Stimulated activated CD4-positive, alpha-beta T cell treated with anti-CD3 and anti-CD28 coated beads, Interleukin-4, amount 100 ng/mL, for 48 hours (primary cell): ENCODE measurements at regions not wholly inside any gene's neighbourhood (a gene's known extent, or its start where the extent isn't known, plus 50 kb on each side); places are given as distances from the start of the nearest gene placed in this dataset.
A peak's percentile ranks its signal among the peaks of the same experiment; 100 is the strongest.

Experiments
- DNase-seq, 2 donors: peaks; one replicate each; pipeline ENCODE4 v3.0.0-alpha.2; 2020; ENCODE audit warnings: low read depth in 2 of 2

DNA sequence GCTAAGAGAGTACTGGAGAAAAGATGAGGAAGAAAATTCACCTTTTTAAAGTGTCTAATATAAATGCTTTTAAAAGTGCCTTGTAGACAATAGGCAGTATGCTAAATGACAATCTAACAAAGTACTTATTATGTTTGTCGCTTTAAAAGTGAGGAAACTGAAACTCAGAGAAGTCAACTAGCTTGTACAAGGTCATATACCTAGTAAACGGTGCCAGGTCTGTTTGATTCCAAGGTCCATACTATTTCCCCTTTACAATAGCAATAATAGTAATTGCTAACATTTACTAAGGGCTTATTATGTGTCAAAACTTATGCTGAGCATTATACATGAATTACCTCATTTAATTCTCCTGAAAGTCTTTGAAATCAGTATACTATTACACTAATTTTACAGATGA is 328.6 kb upstream of the SLC24A2 start:
- DNase-seq = no peak

DNA sequence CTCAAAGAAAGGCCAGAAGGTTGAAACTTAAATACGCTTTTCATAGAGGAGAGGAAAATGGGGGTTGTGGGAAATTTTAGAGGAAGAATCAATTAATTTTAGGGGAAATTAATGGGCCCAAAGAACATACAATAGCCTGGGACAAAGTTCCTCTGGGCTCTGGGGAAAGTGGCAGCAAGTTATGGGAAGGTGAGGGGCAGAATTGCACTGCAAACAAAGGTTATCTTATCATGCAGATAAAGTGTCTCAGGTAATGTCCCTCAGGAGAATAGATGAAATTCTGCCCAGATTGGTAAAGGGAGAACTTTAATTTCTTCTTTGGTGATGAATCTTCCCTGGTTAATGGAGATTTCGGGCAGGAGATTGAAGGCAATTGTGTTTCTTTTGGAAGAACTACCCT is 326.1 kb upstream of the SLC24A2 start:
- no peak for DNase-seq

DNA sequence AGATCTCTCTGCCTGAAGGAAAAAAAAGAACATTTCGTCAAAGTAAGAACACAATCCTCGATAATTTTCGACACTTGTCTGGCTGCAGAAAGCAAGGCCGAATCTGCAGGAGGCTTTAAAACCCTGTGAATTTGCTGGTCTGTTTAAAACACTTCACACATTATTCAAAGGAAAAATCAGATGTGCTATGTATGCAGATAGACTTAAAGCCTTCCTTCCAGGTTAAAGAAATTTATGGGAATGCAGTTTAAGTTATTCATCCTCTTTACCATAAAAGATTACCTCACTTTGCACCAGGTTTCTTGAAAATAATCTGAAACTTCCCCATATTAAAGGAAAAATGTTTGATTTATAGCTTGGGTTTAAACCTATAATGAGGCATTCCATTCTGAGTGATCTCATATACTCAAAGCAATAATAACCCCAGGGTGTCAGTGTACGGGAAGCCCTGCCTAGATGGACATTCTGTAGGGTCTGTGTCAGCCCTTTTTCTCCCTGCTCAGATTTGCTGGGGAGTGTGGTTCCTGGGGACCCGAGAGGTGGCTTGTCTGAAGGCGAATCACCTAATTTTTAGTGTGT is 323.5 kb upstream of the SLC24A2 start:
- no peak for DNase-seq

DNA sequence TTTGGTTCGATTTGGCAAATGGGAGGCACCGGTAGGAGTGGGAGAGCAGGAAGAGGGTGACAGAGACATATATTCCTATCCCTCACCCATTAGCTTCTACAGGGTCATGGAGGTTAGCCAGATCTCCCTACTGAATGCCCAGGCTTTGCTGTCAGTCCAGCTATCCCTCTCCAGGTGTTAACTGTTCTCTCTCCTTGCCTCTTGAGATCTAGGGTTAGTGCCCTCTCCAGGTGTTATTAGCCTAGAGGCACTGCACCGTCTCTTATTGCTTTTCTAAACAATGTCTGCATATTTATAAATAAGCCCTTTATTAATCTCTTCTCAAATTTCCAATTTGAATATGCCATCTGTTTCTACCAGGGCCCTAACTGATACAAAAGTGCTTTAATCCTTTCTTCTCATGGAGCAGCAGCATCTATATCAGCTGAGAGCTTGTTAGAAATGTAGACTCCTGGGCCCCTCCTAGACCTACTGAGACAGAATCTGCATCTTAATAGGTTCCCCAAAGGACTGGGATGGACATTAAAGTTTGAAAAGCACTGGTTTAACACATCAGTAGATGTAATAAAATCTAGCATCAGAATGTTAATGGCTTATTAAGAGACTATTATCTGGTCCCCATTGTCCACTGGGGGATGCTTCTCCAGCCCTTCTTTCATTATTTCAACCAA is 322.5 kb upstream of the SLC24A2 start:
- no peak for DNase-seq

DNA sequence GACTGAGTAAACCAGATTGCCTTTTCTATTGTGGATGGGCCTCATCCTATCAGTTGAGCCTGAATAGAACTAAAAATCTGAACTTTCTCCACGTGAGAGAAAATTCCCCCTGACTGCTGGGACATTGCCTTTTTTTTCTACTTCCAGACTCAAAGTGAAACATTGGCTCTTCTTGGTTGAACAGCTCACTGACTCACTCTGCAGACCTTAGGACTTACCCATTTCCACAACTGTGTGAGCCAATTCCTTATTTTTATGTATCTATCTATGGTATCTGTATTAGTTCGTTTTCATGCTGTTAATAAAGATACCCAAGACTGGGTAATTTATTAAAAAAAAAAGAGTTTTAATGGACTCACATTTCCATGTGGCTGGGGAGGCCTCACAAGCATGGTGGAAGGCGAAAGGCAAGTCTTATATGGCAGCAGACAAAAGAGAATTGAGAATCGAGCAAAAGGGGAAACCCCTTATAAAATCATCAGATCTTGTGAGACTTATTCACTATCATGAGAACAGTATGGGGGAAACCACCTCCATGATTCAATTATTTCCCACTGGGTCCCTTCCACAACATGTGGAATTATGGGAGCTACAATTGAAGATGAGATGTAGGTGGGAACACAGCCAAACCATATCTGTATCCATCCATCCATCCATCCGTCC is 306.7 kb upstream of the SLC24A2 start:
- no peak for DNase-seq

DNA sequence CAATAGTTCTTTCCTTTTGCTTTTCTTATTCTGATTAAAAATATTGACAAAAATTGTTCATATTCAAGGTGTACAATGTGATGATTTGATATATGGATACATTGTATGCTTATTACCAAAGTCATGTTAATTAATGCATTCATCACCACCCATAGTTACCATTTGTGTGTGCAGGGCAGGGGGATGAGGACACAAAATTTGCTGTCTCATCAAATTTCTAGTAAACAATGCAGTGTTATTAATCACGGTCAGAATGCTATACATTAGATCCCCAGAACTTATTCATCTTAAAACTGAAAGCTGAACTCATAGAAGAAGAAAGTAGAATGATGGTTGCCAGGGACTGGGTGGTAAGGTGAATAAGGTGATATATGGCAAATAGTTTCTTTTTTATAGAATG is 303.7 kb upstream of the SLC24A2 start:
- no peak for DNase-seq

DNA sequence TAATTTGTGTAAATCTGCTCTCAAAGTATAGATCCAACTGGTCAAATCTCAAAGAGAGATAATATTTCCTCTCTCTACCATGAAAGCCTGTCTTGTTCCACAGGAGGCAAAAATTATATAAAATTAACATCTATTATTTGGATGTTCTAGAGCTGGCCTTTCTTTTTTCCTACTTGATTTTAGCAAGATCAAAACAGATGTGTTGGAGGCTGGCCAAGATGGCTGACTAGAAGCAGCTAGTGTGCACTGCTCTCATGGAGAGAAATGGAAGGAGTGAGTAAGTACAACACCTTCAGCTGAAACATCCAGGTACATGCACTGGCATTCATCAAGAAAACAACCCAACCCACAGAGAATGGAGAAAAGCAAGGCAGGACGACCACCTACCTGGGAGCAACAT is 298.6 kb upstream of the SLC24A2 start:
- no peak for DNase-seq

DNA sequence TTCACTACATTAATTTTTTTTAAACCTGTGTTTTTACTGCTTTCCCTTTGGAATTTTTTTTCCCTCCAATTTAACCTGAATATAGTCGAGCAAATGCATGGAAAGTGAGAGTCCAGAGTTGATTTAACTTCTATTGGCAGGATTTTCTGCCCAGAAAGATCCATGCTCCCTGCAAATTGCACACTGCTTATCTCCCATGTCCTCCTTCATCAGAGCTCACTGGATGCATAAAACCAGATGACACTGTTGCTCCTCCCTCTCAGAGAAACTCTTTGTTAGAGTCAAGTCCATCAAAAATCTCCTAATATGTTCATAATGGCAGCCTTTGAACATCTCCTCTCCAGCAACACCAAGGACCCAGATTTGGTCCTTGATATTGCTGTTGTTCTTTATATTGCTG is 297.0 kb upstream of the SLC24A2 start:
- DNase-seq = no peak

DNA sequence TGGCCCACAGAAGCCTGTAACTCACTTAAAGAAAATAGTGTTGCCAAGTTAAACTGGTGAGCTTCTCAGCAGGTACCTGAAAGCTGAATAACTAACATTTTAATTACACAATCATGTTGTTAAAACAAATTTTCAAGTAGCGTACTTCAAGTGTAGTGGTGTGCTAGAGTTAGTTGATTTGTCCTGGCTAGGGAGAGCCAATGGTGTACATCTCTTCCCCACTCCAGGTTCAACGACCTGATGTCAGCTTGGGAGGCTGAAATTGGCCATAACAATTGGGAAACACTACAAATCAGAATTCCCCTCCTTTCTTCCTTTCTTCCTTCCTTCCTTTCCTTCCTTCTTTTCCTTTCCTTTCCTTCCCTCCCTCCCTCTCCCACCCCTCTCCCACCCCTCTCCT is 295.3 kb upstream of the SLC24A2 start:
- DNase-seq = no peak

DNA sequence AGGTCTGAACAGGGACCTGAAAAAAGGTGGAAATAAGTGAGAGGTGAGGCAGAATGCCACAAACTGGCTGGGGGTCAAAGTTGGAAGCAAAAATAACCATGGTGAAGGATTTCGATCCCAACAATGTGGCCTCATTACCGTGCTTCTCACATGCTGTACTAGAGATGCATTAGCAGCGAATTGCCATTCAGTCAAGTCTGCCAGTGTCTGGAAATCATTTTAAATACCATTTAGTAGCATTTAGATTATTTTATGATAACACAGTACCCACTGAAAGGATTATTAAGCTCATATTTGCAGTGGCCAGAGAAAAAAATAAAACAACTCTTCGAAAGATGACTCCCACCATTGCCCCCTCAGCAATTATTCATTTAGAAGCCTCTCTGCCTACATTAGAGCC is 294.6 kb upstream of the SLC24A2 start:
- DNase-seq = no peak

DNA sequence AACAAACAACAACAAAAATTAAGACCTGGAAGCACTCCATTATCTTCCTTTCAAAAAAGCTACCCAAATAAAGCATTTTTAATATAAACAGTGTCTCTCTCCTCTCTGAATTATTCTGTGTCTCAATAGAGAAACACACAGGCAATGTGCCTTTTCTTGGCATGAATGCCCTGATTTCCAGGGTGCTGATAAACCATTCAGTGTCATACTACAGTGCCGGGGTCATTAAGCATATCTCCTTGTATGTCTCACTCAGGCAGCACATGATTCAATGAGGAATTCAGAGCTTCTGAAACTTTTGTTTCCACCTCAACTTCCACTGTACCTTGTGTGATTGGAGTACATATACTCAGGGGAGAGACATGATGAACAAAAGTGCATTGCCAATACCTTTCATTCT is 294.0 kb upstream of the SLC24A2 start:
- no peak for DNase-seq

DNA sequence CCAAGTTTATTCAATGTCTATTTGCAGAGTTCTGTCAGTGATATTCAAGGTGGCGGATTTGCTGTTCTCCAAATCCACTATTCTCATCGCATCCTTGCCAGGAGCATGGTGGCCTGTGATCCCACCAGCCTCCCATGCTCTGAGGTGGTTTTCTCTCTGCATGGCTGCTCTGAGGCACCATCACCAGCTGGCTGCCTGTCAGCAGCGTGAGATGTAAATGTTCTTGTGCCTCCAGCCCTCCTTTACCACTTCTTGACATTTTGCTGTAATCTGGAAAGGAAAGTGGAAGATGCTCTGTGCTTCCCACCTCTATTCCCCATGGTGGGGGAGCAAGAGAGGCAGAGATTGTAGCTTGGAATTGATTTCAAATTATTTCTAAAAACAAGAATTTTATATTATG is 293.6 kb upstream of the SLC24A2 start:
- DNase-seq = no peak

DNA sequence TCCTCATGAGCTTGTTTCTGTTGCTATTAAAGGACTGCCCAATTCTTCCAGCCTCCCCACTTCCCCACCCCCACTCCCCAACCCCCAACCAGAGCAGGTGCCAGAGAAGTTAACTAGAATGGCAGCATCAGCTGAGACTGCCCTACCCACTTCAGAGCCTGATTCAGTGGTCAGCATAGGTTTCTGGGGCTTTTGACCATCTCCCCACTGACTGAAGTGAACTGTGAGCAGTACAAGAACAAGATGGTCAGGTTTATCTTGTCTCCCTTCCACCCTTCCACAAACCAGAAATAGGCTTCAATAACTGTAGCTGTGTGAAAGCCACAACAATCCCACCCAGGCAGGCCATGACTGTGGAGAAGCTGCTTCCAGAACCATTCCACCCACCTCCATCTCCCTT is 289.4 kb upstream of the SLC24A2 start:
- no peak for DNase-seq

DNA sequence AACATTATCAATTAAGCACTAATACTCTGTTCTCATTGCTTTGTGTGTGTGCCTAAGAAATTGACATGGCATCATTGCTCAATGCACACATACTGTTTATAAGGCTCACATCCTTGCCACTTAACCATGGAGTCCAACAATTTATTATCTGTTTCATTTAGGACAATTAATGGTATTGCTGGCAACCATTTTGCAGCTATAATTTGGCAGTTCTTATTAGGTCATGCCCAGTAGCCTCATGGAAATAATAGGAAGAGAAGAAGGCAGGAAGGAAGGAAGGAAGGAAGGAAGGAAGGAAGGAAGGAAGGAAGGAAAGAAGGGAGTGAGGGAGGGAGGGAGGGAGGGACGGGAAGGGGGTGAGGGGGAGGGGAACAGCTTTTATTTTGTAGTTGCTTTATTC is 285.5 kb upstream of the SLC24A2 start:
- no peak for DNase-seq

DNA sequence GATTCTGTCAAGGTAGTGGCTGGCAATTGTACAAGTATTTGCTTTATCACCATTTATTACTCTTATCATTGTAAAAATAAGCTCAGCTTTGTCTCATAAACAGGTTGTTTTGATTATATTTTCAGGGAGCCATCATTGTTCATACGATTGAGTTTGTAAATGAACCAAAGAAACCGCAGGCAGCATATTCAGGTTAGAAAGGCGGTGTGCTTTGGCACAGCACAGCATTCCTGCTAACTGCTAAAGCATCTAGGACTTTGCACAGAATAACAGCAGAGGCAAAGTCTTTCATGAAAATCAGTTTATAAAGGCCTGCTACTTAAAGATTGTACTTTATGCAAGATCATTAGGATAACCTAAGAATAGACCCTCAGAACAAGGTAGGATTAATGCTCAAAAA is 281.5 kb upstream of the SLC24A2 start:
- no peak for DNase-seq

DNA sequence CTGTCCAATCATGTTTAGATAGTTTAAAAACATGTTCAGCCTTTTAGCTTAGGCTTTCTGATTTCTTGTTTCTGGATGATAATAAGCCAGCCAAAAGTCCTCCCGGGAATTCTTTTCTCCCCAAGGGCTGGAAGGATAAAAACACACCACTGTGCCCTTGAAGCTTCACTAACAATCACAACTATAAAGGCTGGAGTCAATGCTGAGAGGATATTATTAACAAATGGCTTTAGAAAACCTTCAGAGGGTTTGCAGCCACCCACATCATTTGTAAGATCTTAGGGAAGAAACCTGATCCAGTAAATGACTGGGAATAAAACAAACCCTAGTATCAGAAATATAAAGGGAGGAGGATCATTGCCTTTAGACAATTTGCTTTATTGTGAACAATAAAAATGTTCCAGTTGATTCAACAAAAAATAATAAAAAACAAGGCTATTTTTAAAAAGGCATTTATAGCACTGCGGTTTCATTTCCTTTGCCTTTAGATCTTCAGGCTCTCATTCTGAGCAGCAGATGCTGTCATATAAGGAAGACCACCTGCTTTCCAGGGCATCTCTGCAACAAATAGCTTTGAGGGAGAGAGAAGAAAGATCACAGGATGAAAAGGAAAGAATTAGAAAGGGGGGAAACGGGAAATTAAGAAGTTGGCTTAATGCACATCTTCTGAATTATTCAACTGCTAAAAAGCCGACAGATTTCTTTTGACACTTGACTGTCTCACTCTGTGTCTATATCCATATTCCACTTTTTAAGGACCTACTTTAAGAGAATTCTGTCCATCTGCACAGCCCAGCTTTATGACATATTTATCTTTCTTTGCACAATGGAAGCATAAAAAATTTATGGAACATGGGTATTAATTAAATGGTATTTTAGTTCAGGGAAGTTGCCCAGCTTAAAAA is 277.2 kb upstream of the SLC24A2 start:
- DNase-seq = no peak

DNA sequence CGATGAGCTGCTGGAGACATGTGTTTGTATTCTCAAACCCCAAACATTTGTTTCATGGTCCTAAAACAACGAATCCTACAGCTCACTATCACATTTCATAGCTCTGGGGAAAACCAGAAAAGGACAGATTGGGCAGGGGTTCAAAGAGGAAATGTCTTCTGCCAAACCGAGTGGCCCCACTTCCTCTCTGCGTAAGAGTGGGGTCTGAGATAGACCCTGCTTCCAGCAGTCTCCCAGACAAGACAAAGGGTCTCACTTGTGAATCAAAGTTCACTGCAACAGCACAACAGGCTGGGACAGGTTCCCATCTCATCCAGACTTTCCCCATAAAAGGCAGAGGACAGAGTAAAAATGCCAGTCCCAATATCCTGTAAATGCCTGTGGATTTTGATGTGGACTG is 276.2 kb upstream of the SLC24A2 start:
- DNase-seq = no peak

DNA sequence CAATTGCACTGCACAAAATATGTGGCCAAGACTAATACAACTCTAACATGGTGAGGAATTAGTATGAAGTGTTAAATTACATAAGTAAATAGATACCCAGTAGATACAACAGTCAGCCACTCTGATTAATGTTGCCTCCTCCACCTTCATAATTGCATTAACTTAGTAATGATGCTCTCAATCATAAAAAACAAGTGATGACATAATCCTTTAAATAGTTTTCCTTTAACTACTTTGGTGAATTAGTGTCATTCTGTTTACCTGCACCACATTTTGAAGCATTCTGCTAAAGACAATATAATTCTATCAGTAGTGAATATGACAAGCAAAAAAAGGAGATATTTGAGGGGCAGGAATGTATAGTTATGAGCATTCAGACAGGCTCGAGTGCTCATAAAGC is 265.9 kb upstream of the SLC24A2 start:
- no peak for DNase-seq

DNA sequence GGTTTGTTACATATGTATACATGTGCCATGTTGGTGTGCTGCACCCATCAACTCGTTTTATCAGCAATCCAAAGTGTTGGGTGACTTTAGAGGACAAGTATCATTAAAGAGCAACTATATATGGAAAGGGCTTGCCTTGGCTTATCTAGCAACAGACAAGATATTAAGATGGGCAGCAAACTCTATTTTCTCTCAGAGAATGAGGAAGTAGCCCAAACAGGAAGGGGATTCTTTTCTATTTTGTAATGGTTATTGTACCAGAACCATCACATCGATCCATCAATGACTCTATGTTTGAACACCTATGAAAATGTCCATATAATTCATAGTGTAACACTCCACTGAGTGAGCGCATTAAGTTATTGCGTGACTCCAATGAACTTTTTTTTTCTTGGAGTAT is 260.1 kb upstream of the SLC24A2 start:
- no peak for DNase-seq

DNA sequence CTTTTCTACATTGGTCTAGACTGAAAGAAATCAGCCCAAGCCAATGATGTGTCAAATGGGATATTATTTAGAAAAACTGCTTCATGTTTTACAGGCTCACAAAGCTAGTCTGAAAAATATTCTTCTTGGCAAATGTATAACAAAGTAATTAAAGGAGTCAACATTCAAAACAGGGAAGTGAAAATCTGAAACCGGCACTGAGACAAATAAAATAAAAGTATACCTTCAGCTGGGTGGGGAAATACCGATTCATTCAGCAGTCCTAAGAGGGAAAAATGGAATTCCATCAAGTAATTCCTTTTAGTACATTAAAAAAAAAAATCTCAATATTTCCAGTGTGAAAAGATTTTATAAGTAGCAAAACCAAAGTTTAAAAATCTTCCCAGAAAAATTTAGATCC is 259.6 kb upstream of the SLC24A2 start:
- no peak for DNase-seq

DNA sequence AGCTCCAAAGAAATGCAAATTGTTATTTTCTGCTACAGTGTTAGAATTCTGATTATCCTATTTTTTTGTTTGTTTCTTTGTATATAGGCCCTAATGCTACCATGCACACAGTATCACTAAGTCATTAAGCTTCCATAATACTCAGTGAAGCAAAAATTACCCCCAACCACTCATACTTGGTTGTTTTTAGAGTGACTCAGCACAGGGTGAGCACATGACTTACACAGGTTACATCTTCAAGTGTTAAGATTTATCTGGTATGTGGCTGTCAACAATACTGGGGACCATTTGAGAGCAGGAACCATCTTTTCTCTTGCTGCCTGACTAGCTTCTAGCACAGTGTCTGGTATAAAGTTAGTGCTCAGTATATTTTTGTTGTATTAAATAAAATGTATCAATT is 255.8 kb upstream of the SLC24A2 start:
- DNase-seq = no peak

DNA sequence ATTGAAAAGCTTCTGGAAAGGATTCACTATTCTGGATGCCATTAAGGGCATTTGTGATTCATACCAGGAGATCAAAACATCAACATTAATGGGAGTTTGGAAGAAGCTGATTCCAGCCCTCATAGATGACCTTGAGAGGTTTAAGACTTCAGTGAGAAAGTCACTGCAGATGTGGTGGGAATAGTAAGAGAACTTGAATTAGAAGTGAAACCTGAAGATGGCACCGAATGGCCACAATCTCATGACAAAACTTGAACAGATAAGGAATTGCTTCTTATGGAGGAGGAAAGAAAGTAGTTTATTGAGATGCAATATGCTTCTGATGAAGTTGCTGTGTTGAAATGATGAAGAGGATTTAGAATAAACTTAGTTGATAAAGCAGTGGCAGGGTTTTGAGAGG is 254.6 kb upstream of the SLC24A2 start:
- DNase-seq = no peak

DNA sequence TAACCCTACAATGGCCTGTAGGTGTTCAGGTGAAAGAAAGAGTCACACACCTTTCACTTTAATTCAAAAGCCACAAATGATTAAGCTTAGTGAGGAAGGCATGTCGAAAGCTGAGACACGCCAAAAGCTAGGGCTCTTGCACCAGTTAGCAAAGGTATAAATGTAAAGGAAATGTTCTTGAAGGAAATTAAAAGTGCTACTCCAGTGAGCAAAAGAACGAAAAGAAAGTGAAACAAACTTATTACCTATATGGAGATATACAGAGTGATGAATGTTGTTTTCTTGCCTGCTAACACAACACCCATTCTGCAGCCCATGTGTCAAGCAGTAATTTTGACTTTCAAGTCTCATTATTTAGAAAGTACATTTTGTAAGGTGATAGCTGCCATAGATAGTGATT is 254.2 kb upstream of the SLC24A2 start:
- peak in 1 of 2 donors; percentile 2 for DNase-seq
